ENCODE measurements at regions not wholly inside any gene's neighbourhood (a gene's known extent, or its start where the extent isn't known, plus 50 kb on each side); places are given as distances from the start of the nearest gene placed in this dataset.

DNA sequence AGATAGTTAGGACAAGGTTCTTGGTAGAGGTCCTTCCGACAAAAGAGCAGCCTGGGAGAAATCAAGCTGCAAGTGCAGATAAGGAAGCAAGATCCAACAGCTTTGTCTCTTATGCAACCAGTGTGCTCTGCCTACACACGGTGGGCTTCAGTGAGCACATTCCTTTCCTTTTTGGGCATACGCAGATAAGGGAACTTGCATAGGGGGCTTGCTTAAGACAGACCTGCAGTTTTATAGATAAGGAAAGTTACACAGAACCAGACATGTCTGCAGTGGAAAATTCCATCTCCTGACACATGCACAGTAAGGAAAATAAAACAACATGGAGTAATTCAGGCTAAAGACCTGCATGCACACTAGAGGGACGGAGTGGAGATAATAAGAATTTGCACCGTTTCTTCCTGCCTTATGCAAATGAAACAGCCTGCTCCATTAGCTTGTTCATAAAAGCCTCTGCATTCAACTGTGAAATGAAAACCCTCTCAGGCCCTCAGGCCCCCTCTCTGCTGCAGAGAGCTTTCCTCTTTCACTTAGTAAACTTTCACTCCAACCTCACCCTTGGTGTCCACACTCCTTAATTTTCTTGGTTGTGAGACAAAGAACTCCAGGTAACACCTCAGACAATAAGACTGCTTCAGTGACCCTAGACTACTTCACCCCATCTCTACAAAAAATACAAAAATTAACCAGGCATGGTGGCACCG is 97.5 kb upstream of the MYLIP start:
- POLR2A ChIA-PET, result interaction anchor here (1.6 kb wide), 1 partner anchor 11 kb away, joined by 4 read pairs; no protein-coding TSS in a partner anchor
- no TSS peak for BruUV-seq (replicated peaks)
- H3K79me2 ChIP-seq (ENCODE audit: control insufficient read depth, insufficient read depth, low read length), result no peaks in the 10 kb centered on the region
- H3K27ac ChIP-seq (ENCODE audit: control insufficient read depth, insufficient read depth), result no peak overlapping the region
- intact Hi-C loops (cut with micrococcal nuclease; ENCODE audit: unreplicated experiment) (no loop called here), in situ Hi-C loops (cut with MboI) (no loop called here)
- 70% methylated on average over 6 of the region's 6 CpGs for WGBS (ENCODE audit: insufficient coverage, insufficient replicate concordance, low lambda C conversion rate, missing lambda C conversion rate)
- TF ChIP-seq EP300 (IDR thresholded peaks at IDR 0.05; ENCODE audit: borderline replicate concordance in 1 of 2, control insufficient read depth in 1 of 2, low read depth in 2 of 2, low read length in 2 of 2) (no peak), CBFB (IDR thresholded peaks at IDR 0.05; ENCODE audit: low read depth) (no peak), IKZF2 (IDR thresholded peaks at IDR 0.05) (no peak), NKRF (conservative IDR thresholded peaks at IDR 0.05) (no peak), KDM1A (IDR thresholded peaks at IDR 0.05; ENCODE audit: borderline replicate concordance) (no peak), STAT1 (conservative IDR thresholded peaks at IDR 0.05) (no peak), RCOR1 (conservative IDR thresholded peaks at IDR 0.05; ENCODE audit: low read depth, low read length) (no peak), IRF3 (IDR thresholded peaks at IDR 0.05) (no peak), ZNF24 (IDR thresholded peaks at IDR 0.05) (no peak), SREBF1 (IDR thresholded peaks at IDR 0.05; ENCODE audit: low read length) (no peak), SUPT20H (IDR thresholded peaks at IDR 0.05; ENCODE audit: borderline replicate concordance, control insufficient read depth, low read depth, low read length) (no peak), RUNX3 (IDR thresholded peaks at IDR 0.05; ENCODE audit: low read length) (no peak), MYB (IDR thresholded peaks at IDR 0.05; ENCODE audit: borderline replicate concordance, low read depth, low read length) (no peak), SIX5 (IDR thresholded peaks at IDR 0.05; ENCODE audit: low read depth, low read length, severe bottlenecking) (no peak), POLR2AphosphoS5 (IDR thresholded peaks at IDR 0.05; ENCODE audit: low read length) (no peak), EGR1 (IDR thresholded peaks at IDR 0.05; ENCODE audit: borderline replicate concordance in 1 of 2, low read depth in 2 of 2, low read length in 2 of 2) (no peak), TARDBP (IDR thresholded peaks at IDR 0.05; ENCODE audit: borderline replicate concordance) (no peak), SMAD5 (IDR thresholded peaks at IDR 0.05; ENCODE audit: low read depth) (no peak), DPF2 (IDR thresholded peaks at IDR 0.05) (no peak)
- TF ChIP-seq, protein P1, sequence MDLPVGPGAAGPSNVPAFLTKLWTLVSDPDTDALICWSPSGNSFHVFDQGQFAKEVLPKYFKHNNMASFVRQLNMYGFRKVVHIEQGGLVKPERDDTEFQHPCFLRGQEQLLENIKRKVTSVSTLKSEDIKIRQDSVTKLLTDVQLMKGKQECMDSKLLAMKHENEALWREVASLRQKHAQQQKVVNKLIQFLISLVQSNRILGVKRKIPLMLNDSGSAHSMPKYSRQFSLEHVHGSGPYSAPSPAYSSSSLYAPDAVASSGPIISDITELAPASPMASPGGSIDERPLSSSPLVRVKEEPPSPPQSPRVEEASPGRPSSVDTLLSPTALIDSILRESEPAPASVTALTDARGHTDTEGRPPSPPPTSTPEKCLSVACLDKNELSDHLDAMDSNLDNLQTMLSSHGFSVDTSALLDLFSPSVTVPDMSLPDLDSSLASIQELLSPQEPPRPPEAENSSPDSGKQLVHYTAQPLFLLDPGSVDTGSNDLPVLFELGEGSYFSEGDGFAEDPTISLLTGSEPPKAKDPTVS (IDR thresholded peaks at IDR 0.05; ENCODE audit: low read depth, low read length), result no peak
- H3K9me3 ChIP-seq (replicated peaks; ENCODE audit: control insufficient read depth, insufficient read depth, low read length), result peaks cover 4% of the 10 kb centered on the region; the same call in 2 of the 3 replicates
- no peaks in the 10 kb centered on the region for H3K36me3 ChIP-seq (ENCODE audit: control insufficient read depth in 2 of 2, insufficient read depth in 2 of 2, low read length in 1 of 2)
- H3K27me3 ChIP-seq (replicated peaks in 1 of 2; ENCODE audit: control insufficient read depth in 2 of 2, insufficient read depth in 2 of 2, low read length in 1 of 2), result no peaks in the 10 kb centered on the region
- H2AFZ ChIP-seq (ENCODE audit: control insufficient read depth, low read depth, low read length), result no peak overlapping the region
- no peak overlapping the region for H3K9ac ChIP-seq (ENCODE audit: control insufficient read depth, insufficient read depth, low read length)
- no peak overlapping the region for H3K4me3 ChIP-seq
- DNase-seq (ENCODE audit: low read depth, low spot score), result no peak
- H3K4me1 ChIP-seq (ENCODE audit: control insufficient read depth, insufficient read depth, low read length), result no peaks in the 10 kb centered on the region
- H4K20me1 ChIP-seq (ENCODE audit: control insufficient read depth, insufficient read depth), result no peaks in the 10 kb centered on the region
- SMC1A ChIA-PET (ENCODE audit: uncharacterized antibody, unreplicated experiment), result interaction anchor here (1.0 to 1.5 kb wide), 6 partner anchors 41 to 471 kb away, joined by 3 to 6 read pairs (median 3); no protein-coding TSS in a partner anchor
- H3K4me2 ChIP-seq (ENCODE audit: control insufficient read depth, insufficient read depth), result no peak overlapping the region
- ATAC-seq, result no peak
- CTCF ChIA-PET, result interaction anchor here (0.6 to 2.0 kb wide), 6 partner anchors 10 to 336 kb away, joined by 3 to 5 read pairs (median 3); partner anchors contain the start of gene MYLIP
- no peak for FAIRE-seq
- RAD21 ChIA-PET (ENCODE audit: unreplicated experiment), result interaction anchor here (1.0 to 1.3 kb wide), 2 partner anchors 98 to 130 kb away, joined by 3 to 5 read pairs; partner anchors contain the start of gene MYLIP

Measured in GM12878 (cell line).